ENCODE measurements at regions not wholly inside any gene's neighbourhood (a gene's known extent, or its start where the extent isn't known, plus 50 kb on each side); places are given as distances from the start of the nearest gene placed in this dataset.

DNA sequence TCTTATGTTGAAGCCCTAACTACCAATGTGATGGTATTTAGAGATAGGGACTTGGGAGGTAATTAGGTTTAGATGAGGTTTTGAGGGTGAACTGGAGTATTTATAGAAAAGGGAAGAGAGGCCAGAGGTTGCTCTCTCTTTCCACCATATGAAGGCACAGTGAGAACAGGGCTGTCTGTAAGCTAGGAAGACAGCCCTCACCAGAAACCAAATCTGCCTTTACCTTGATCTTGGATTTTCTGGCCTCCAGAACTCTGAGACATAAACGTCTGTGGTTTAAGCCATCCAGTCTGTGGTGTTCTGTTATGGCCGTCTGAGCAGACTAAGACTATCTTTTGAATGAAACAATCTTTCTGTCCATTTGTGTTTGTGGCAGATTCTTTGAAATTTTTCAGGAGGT, 223.7 kb downstream of the PDHA2 start:
- dilution Hi-C loops (cut with MboI; ENCODE audit: extremely low pct_ligation_motif_present, low sequenced_read_pairs): no loop called here
- H3K4me1 ChIP-seq (ENCODE audit: control insufficient read depth, extremely low read depth, insufficient read depth, low read length): no peaks in the 10 kb centered on the region
- H3K9me3 ChIP-seq (replicated peaks; ENCODE audit: control insufficient read depth, insufficient read depth, low read length): no peaks in the 10 kb centered on the region
- POLR2A ChIA-PET: no interaction called here
- H3K79me2 ChIP-seq (ENCODE audit: control insufficient read depth, insufficient read depth, low read length): no peaks in the 10 kb centered on the region
- no peak overlapping the region for H2AFZ ChIP-seq (ENCODE audit: low read depth, low read length)
- no peaks in the 10 kb centered on the region for H3K36me3 ChIP-seq (ENCODE audit: control insufficient read depth in 2 of 2, extremely low read depth in 1 of 2, insufficient read depth in 2 of 2, low read length in 2 of 2)
- no peaks in the 10 kb centered on the region for H3K27me3 ChIP-seq (ENCODE audit: control insufficient read depth in 2 of 2, insufficient read depth in 2 of 2, low read length in 2 of 2)
- no peaks in the 10 kb centered on the region for H4K20me1 ChIP-seq (replicated peaks; ENCODE audit: control insufficient read depth, extremely low read depth, insufficient read depth, low read length)
- intact Hi-C loops (cut with micrococcal nuclease): no loop called here
- BruUV-seq (replicated peaks): no TSS peak
- CTCF ChIA-PET: no interaction called here
- DNase-seq (ENCODE audit: low read depth, low spot score): no peak
- TF ChIP-seq GATA2 (IDR thresholded peaks at IDR 0.05; ENCODE audit: insufficient read depth, insufficient read length, low read depth, low read length): no peak
- no peak for TF ChIP-seq FOS (IDR thresholded peaks at IDR 0.05; ENCODE audit: borderline replicate concordance, insufficient read depth, low read length)
- TF ChIP-seq POLR2AphosphoS5 (IDR thresholded peaks at IDR 0.05; ENCODE audit: insufficient read depth, low read depth, low read length): no peak
- TF ChIP-seq, protein P1, sequence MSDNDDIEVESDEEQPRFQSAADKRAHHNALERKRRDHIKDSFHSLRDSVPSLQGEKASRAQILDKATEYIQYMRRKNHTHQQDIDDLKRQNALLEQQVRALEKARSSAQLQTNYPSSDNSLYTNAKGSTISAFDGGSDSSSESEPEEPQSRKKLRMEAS (IDR thresholded peaks at IDR 0.05; ENCODE audit: insufficient read depth, insufficient read length): no peak
- TF ChIP-seq JUN (IDR thresholded peaks at IDR 0.05; ENCODE audit: borderline replicate concordance, insufficient read depth, insufficient read length, low read depth): no peak
- TF ChIP-seq, protein P2, sequence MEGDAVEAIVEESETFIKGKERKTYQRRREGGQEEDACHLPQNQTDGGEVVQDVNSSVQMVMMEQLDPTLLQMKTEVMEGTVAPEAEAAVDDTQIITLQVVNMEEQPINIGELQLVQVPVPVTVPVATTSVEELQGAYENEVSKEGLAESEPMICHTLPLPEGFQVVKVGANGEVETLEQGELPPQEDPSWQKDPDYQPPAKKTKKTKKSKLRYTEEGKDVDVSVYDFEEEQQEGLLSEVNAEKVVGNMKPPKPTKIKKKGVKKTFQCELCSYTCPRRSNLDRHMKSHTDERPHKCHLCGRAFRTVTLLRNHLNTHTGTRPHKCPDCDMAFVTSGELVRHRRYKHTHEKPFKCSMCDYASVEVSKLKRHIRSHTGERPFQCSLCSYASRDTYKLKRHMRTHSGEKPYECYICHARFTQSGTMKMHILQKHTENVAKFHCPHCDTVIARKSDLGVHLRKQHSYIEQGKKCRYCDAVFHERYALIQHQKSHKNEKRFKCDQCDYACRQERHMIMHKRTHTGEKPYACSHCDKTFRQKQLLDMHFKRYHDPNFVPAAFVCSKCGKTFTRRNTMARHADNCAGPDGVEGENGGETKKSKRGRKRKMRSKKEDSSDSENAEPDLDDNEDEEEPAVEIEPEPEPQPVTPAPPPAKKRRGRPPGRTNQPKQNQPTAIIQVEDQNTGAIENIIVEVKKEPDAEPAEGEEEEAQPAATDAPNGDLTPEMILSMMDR (IDR thresholded peaks at IDR 0.05; ENCODE audit: extremely low read depth in 1 of 2, insufficient read depth in 1 of 2, low read depth in 1 of 2, low read length in 2 of 2): no peak
- no peak for TF ChIP-seq POLR2A (IDR thresholded peaks at IDR 0.05; ENCODE audit: low read depth, low read length)
- TF ChIP-seq EZH2 (IDR thresholded peaks at IDR 0.05; ENCODE audit: borderline replicate concordance, low read depth, low read length, severe bottlenecking): no peak
- TF ChIP-seq MYC (IDR thresholded peaks at IDR 0.05; ENCODE audit: low read depth, low read length): no peak
- H3K4me2 ChIP-seq (ENCODE audit: insufficient read depth, low read length): no peak overlapping the region
- H3K27ac ChIP-seq (ENCODE audit: insufficient read depth, low read depth, low read length): no peak overlapping the region
- no peak overlapping the region for H3K4me3 ChIP-seq (replicated peaks in 1 of 3; ENCODE audit: insufficient read depth in 1 of 3, low read depth in 1 of 3, low read length in 3 of 3)
- FAIRE-seq: no peak
- H3K9ac ChIP-seq (replicated peaks; ENCODE audit: extremely low read depth, insufficient read depth, low read length): no peak overlapping the region
- H3K9me1 ChIP-seq (replicated peaks; ENCODE audit: control insufficient read depth, extremely low read depth, insufficient read depth, low read length): no peaks in the 10 kb centered on the region
